ENCODE measurements at regions not wholly inside any gene's neighbourhood (a gene's known extent, or its start where the extent isn't known, plus 50 kb on each side); places are given as distances from the start of the nearest gene placed in this dataset.

DNA sequence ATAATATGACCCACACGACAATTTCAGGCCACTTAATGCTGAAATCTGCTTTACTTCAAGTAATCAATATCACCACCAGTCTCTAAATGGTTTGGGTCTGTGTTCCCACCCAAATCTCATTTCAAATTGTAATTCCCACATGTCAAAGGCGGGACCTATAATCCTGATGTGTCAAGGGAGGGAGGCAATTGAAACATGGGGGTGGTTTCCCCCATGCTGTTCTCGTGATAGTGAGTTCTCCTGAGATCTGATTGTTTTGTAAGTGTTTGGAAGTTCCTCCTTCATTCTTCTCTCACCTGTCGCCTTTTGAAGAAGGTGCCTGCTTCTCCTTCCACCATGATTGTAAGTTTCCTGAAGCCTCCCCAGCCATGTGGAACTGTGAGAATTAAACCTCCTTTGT lies 178.4 kb downstream of the CRPPA start:
- Histone ChIP-seq H4K91ac (ENCODE audit: low read length) (no peak overlapping the region), H2BK15ac (ENCODE audit: low read depth, poor library complexity, severe bottlenecking) (no peak overlapping the region), H3K4me2 (ENCODE audit: low read length, poor library complexity, severe bottlenecking) (no peak overlapping the region), H3K27me3 (ENCODE audit: control insufficient read depth in 1 of 2, insufficient read depth in 1 of 2, low read length in 2 of 2) (no peaks in the 10 kb centered on the region), H2BK12ac (ENCODE audit: low read length in 2 of 2) (no peak overlapping the region), H2AK5ac (ENCODE audit: low read length, severe bottlenecking) (no peak overlapping the region), H3K9ac (ENCODE audit: low read length) (no peak overlapping the region), H2BK120ac (ENCODE audit: low read depth, low read length) (no peak overlapping the region), H3K14ac (ENCODE audit: low read length in 2 of 2) (no peak overlapping the region), H3K4me1 (ENCODE audit: control insufficient read depth, insufficient read depth, low read depth, low read length) (no peaks in the 10 kb centered on the region), H3K27ac (ENCODE audit: low read length, poor library complexity, severe bottlenecking) (no peak overlapping the region), H3K36me3 (ENCODE audit: control insufficient read depth in 1 of 2, insufficient read depth in 2 of 2, low read depth in 1 of 2, low read length in 2 of 2) (no peaks in the 10 kb centered on the region), H2BK5ac (ENCODE audit: low read depth, low read length, poor library complexity, severe bottlenecking) (no peak overlapping the region), H3K18ac (ENCODE audit: low read depth in 1 of 2, low read length in 2 of 2) (no peak overlapping the region), H4K8ac (ENCODE audit: low read length) (no peak overlapping the region), H3K23ac (ENCODE audit: low read length in 2 of 2) (no peak overlapping the region), H3K4ac (ENCODE audit: low read depth in 1 of 2, low read length in 2 of 2) (no peak overlapping the region), H2AFZ (ENCODE audit: low read depth, low read length) (no peak overlapping the region), H3K4me3 (ENCODE audit: insufficient read depth in 1 of 2, low read depth in 1 of 2, low read length in 2 of 2) (no peak overlapping the region), H3K79me1 (replicated peaks; ENCODE audit: low read length, poor library complexity, severe bottlenecking) (no peaks in the 10 kb centered on the region), H3K9me3 (ENCODE audit: control insufficient read depth, low read length) (no peaks in the 10 kb centered on the region)
- 99% methylated on average over 2 of the region's 4 CpGs for WGBS
- DNase-seq = no peak

DNA sequence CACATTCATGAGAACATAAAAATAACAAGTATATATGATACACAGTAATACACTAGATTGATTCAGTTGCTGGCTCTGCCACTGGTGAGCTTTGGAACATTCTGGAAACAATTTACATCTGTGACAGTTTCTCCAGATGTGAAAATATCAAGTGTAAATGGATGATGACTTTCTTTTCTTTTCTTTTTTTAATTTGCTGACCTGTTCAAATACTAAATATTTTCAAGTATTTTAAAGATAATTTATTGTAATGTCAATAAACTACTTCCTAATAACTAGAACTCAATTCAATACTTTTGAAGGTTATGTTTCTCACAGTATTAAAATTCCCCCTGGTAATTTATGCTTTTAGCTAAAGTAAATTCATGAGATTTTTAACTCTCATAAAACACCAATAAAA lies 180.3 kb downstream of the CRPPA start:
- H3K4me2 ChIP-seq (ENCODE audit: low read length, poor library complexity, severe bottlenecking) = no peak overlapping the region
- no peak overlapping the region for H3K23ac ChIP-seq (ENCODE audit: low read length in 2 of 2)
- no peaks in the 10 kb centered on the region for H3K36me3 ChIP-seq (ENCODE audit: control insufficient read depth in 1 of 2, insufficient read depth in 2 of 2, low read depth in 1 of 2, low read length in 2 of 2)
- no peak overlapping the region for H2AFZ ChIP-seq (ENCODE audit: low read depth, low read length)
- H2AK5ac ChIP-seq (ENCODE audit: low read length, severe bottlenecking) = no peak overlapping the region
- no peak overlapping the region for H2BK12ac ChIP-seq (ENCODE audit: low read length in 2 of 2)
- no peaks in the 10 kb centered on the region for H3K79me1 ChIP-seq (replicated peaks; ENCODE audit: low read length, poor library complexity, severe bottlenecking)
- no peak overlapping the region for H2BK120ac ChIP-seq (ENCODE audit: low read depth, low read length)
- H3K27ac ChIP-seq (ENCODE audit: low read length, poor library complexity, severe bottlenecking) = no peak overlapping the region
- no peak overlapping the region for H4K8ac ChIP-seq (ENCODE audit: low read length)
- no peak overlapping the region for H4K91ac ChIP-seq (ENCODE audit: low read length)
- H3K14ac ChIP-seq (ENCODE audit: low read length in 2 of 2) = no peak overlapping the region
- no peaks in the 10 kb centered on the region for H3K4me1 ChIP-seq (ENCODE audit: control insufficient read depth, insufficient read depth, low read depth, low read length)
- no peaks in the 10 kb centered on the region for H3K9me3 ChIP-seq (ENCODE audit: control insufficient read depth, low read length)
- H3K4ac ChIP-seq (ENCODE audit: low read depth in 1 of 2, low read length in 2 of 2) = no peak overlapping the region
- H3K4me3 ChIP-seq (ENCODE audit: insufficient read depth in 1 of 2, low read depth in 1 of 2, low read length in 2 of 2) = no peak overlapping the region
- no peak for DNase-seq
- no peak overlapping the region for H2BK5ac ChIP-seq (ENCODE audit: low read depth, low read length, poor library complexity, severe bottlenecking)
- no peak overlapping the region for H3K9ac ChIP-seq (ENCODE audit: low read length)
- H3K18ac ChIP-seq (ENCODE audit: low read depth in 1 of 2, low read length in 2 of 2) = no peak overlapping the region
- no peaks in the 10 kb centered on the region for H3K27me3 ChIP-seq (ENCODE audit: control insufficient read depth in 1 of 2, insufficient read depth in 1 of 2, low read length in 2 of 2)
- no peak overlapping the region for H2BK15ac ChIP-seq (ENCODE audit: low read depth, poor library complexity, severe bottlenecking)

GRCh38 chr7:16236381-16236780 lies 185.0 kb downstream of the CRPPA start:
- Histone ChIP-seq H3K18ac (ENCODE audit: low read depth in 1 of 2, low read length in 2 of 2) (no peak overlapping the region), H2BK120ac (ENCODE audit: low read depth, low read length) (no peak overlapping the region), H2BK15ac (ENCODE audit: low read depth, poor library complexity, severe bottlenecking) (no peak overlapping the region), H3K36me3 (ENCODE audit: control insufficient read depth in 1 of 2, insufficient read depth in 2 of 2, low read depth in 1 of 2, low read length in 2 of 2) (no peaks in the 10 kb centered on the region), H3K4me2 (ENCODE audit: low read length, poor library complexity, severe bottlenecking) (no peak overlapping the region), H2AFZ (ENCODE audit: low read depth, low read length) (no peak overlapping the region), H3K27ac (ENCODE audit: low read length, poor library complexity, severe bottlenecking) (no peak overlapping the region), H3K14ac (ENCODE audit: low read length in 2 of 2) (no peak overlapping the region), H3K4me3 (ENCODE audit: insufficient read depth in 1 of 2, low read depth in 1 of 2, low read length in 2 of 2) (no peak overlapping the region), H3K23ac (ENCODE audit: low read length in 2 of 2) (no peak overlapping the region), H2AK5ac (ENCODE audit: low read length, severe bottlenecking) (no peak overlapping the region), H2BK5ac (ENCODE audit: low read depth, low read length, poor library complexity, severe bottlenecking) (no peak overlapping the region), H3K4me1 (ENCODE audit: control insufficient read depth, insufficient read depth, low read depth, low read length) (no peaks in the 10 kb centered on the region), H4K91ac (ENCODE audit: low read length) (no peak overlapping the region), H3K27me3 (ENCODE audit: control insufficient read depth in 1 of 2, insufficient read depth in 1 of 2, low read length in 2 of 2) (no peaks in the 10 kb centered on the region), H4K8ac (ENCODE audit: low read length) (no peak overlapping the region), H3K79me1 (replicated peaks; ENCODE audit: low read length, poor library complexity, severe bottlenecking) (no peaks in the 10 kb centered on the region), H3K9me3 (ENCODE audit: control insufficient read depth, low read length) (peaks cover 10% of the 10 kb centered on the region), H3K4ac (ENCODE audit: low read depth in 1 of 2, low read length in 2 of 2) (no peak overlapping the region), H2BK12ac (ENCODE audit: low read length in 2 of 2) (no peak overlapping the region), H3K9ac (ENCODE audit: low read length) (no peak overlapping the region)
- DNase-seq = no peak

DNA sequence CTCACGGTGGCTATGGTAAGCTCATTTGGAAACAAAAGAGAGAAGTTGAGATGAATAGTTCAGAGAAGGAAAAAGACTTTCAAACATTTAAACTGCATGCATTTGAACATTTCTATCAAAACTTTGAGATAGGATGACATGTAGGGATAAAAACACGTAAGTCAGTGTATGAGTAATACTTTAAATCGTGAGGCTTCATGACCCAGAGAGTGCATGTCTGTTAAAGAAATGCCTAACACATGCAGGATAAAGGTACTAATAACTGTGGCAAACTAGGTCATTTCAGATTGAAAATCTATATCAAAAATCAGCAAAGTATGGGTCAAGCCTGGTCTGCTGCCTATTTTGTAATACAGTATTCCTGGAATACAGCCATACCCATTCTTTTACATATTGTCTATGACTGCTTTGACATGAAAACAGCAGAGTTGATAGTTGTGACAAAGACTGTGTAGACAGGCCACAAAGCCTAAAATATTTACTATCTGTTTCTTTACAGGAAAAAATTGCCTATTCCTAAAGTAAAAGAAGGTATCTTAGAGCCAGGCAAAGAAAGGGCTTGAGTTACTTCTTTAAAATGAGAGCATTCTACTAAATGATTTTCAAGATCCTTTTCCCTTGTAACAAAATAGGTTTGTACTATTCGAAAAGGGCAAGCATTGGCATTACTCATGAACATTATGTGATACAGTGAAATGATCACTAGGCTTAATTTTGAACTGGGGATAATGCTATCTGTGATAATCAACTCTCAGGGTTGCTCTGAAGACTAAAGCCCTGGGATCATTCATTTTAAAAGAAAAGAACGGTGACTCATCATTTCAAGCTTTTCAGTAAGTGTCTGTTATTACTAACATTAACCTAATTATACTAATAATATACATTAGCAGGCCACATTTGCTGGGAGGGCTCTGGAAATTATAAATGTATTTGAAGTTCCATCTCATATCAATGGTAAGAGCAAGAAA lies 185.9 kb downstream of the CRPPA start:
- no peak overlapping the region for H4K8ac ChIP-seq (ENCODE audit: low read length)
- no peak overlapping the region for H2AK5ac ChIP-seq (ENCODE audit: low read length, severe bottlenecking)
- peaks cover 19% of the 10 kb centered on the region for H3K9me3 ChIP-seq (ENCODE audit: control insufficient read depth, low read length)
- H2BK120ac ChIP-seq (ENCODE audit: low read depth, low read length) = no peak overlapping the region
- no peak overlapping the region for H3K23ac ChIP-seq (ENCODE audit: low read length in 2 of 2)
- H2BK12ac ChIP-seq (ENCODE audit: low read length in 2 of 2) = no peak overlapping the region
- no peak overlapping the region for H3K4me2 ChIP-seq (ENCODE audit: low read length, poor library complexity, severe bottlenecking)
- H3K27me3 ChIP-seq (ENCODE audit: control insufficient read depth in 1 of 2, insufficient read depth in 1 of 2, low read length in 2 of 2) = no peaks in the 10 kb centered on the region
- DNase-seq = no peak
- 88% methylated on average over 4 of the region's 5 CpGs for WGBS
- H4K91ac ChIP-seq (ENCODE audit: low read length) = no peak overlapping the region
- no peak overlapping the region for H3K4ac ChIP-seq (ENCODE audit: low read depth in 1 of 2, low read length in 2 of 2)
- no peak overlapping the region for H3K14ac ChIP-seq (ENCODE audit: low read length in 2 of 2)
- no peak overlapping the region for H2BK15ac ChIP-seq (ENCODE audit: low read depth, poor library complexity, severe bottlenecking)
- no peak overlapping the region for H2BK5ac ChIP-seq (ENCODE audit: low read depth, low read length, poor library complexity, severe bottlenecking)
- no peaks in the 10 kb centered on the region for H3K79me1 ChIP-seq (replicated peaks; ENCODE audit: low read length, poor library complexity, severe bottlenecking)
- H3K36me3 ChIP-seq (ENCODE audit: control insufficient read depth in 1 of 2, insufficient read depth in 2 of 2, low read depth in 1 of 2, low read length in 2 of 2) = no peaks in the 10 kb centered on the region
- no peak overlapping the region for H2AFZ ChIP-seq (ENCODE audit: low read depth, low read length)
- H3K4me1 ChIP-seq (ENCODE audit: control insufficient read depth, insufficient read depth, low read depth, low read length) = no peaks in the 10 kb centered on the region
- no peak overlapping the region for H3K9ac ChIP-seq (ENCODE audit: low read length)
- no peak overlapping the region for H3K18ac ChIP-seq (ENCODE audit: low read depth in 1 of 2, low read length in 2 of 2)
- no peak overlapping the region for H3K27ac ChIP-seq (ENCODE audit: low read length, poor library complexity, severe bottlenecking)
- no peak overlapping the region for H3K4me3 ChIP-seq (ENCODE audit: insufficient read depth in 1 of 2, low read depth in 1 of 2, low read length in 2 of 2)

Data from mesenchymal stem cell (in vitro differentiated cells and primary cell).